ENCODE measurements at regions not wholly inside any gene's neighbourhood (a gene's known extent, or its start where the extent isn't known, plus 50 kb on each side); places are given as distances from the start of the nearest gene placed in this dataset.

GRCh38 chr4:184298254-184298653 lies 80.6 kb upstream of the ENPP6 start:
- TF ChIP-seq POLR2A (IDR thresholded peaks at IDR 0.05) = no peak
- TF ChIP-seq, protein P1, sequence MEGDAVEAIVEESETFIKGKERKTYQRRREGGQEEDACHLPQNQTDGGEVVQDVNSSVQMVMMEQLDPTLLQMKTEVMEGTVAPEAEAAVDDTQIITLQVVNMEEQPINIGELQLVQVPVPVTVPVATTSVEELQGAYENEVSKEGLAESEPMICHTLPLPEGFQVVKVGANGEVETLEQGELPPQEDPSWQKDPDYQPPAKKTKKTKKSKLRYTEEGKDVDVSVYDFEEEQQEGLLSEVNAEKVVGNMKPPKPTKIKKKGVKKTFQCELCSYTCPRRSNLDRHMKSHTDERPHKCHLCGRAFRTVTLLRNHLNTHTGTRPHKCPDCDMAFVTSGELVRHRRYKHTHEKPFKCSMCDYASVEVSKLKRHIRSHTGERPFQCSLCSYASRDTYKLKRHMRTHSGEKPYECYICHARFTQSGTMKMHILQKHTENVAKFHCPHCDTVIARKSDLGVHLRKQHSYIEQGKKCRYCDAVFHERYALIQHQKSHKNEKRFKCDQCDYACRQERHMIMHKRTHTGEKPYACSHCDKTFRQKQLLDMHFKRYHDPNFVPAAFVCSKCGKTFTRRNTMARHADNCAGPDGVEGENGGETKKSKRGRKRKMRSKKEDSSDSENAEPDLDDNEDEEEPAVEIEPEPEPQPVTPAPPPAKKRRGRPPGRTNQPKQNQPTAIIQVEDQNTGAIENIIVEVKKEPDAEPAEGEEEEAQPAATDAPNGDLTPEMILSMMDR (IDR thresholded peaks at IDR 0.05) = no peak
